ENCODE measurements at regions not wholly inside any gene's neighbourhood (a gene's known extent, or its start where the extent isn't known, plus 50 kb on each side); places are given as distances from the start of the nearest gene placed in this dataset.
"Not testable (repeated sequence)": the region's sequence is repeated elsewhere in the genome, so short reads cannot be mapped to it uniquely, and the experiment has no call there.

DNA sequence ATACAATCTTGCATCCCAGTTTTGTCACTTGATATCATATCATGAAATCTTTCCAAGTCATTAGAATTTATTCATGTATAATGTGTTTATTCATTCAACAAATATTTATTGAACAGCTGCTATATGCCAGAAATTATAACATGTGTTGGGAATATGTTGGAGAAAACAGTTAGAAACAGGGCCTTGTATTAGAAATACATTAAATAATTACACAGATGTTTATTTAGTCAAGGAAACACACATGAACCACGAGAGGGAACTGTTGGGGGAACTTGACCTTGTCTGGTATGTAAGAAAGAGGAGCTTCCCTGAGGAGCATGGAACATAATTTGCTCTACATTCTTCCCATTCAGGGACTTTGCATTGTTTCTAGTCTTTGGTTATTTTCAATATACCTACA, 191.7 kb upstream of the FRMD6 start:
- Histone ChIP-seq H3K36me3 (replicated peaks) (no peaks in the 10 kb centered on the region), H3K4me3 (ENCODE audit: low read depth, low read length) (no peak overlapping the region), H3K27me3 (replicated peaks) (no peaks in the 10 kb centered on the region), H3K27ac (no peak overlapping the region)
- TF ChIP-seq, protein P1, sequence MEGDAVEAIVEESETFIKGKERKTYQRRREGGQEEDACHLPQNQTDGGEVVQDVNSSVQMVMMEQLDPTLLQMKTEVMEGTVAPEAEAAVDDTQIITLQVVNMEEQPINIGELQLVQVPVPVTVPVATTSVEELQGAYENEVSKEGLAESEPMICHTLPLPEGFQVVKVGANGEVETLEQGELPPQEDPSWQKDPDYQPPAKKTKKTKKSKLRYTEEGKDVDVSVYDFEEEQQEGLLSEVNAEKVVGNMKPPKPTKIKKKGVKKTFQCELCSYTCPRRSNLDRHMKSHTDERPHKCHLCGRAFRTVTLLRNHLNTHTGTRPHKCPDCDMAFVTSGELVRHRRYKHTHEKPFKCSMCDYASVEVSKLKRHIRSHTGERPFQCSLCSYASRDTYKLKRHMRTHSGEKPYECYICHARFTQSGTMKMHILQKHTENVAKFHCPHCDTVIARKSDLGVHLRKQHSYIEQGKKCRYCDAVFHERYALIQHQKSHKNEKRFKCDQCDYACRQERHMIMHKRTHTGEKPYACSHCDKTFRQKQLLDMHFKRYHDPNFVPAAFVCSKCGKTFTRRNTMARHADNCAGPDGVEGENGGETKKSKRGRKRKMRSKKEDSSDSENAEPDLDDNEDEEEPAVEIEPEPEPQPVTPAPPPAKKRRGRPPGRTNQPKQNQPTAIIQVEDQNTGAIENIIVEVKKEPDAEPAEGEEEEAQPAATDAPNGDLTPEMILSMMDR (IDR thresholded peaks at IDR 0.05; ENCODE audit: low read depth, low read length, missing control alignments), result no peak
- no peak for DNase-seq
- in situ Hi-C loops (cut with HindIII; ENCODE audit: low pct_ligation_motif_present, low sequenced_read_pairs), result no loop called here

DNA sequence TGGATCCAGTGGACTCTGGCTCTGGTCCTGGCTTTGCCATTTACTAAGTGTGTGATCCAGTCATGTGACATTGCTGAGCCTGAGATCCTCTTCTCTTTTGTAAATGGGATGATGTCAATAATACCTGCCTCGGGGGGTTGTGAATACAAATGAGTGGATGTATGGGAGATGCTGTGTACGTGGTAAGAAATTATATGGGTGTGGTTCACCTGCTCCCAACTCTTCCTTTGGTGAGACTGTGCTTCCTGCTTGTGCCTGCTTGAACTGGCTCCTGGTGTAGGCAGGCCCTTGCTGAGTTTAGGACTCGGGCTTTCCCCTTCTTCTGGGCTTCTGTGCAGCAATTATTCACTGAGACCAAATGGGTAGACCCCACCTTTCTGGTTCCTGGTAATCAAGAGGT, 189.5 kb upstream of the FRMD6 start:
- DNase-seq, result no peak
- Histone ChIP-seq H3K36me3 (replicated peaks) (no peaks in the 10 kb centered on the region), H3K27ac (no peak overlapping the region), H3K4me3 (ENCODE audit: low read depth, low read length) (no peak overlapping the region), H3K27me3 (replicated peaks) (no peaks in the 10 kb centered on the region)
- in situ Hi-C loops (cut with HindIII; ENCODE audit: low pct_ligation_motif_present, low sequenced_read_pairs), result no loop called here
- TF ChIP-seq, protein P1 (IDR thresholded peaks at IDR 0.05; ENCODE audit: low read depth, low read length, missing control alignments), result no peak

DNA sequence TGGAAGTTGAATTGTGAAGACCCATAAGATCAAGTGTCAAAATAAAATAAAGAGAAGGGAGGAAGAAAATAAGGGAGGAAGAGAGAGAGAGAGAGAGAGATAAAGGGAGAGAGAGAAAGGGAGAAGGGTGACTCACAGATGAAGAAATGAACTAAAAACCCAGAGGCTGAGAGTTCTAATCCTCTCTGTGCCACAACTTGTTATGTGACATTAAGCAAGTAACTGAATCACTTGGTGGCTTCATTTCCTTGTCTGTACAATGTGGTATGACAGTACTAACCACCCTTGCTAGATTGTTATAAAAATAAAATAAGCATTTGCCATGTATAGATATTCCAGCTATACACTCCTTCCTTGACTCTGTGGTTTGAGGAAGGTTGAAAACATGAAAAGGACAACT, 189.0 kb upstream of the FRMD6 start:
- TF ChIP-seq, protein P1 (IDR thresholded peaks at IDR 0.05; ENCODE audit: low read depth, low read length, missing control alignments), result no peak
- H3K27ac ChIP-seq, result no peak overlapping the region
- H3K36me3 ChIP-seq (replicated peaks), result no peaks in the 10 kb centered on the region
- H3K4me3 ChIP-seq (ENCODE audit: low read depth, low read length), result no peak overlapping the region
- no peak for DNase-seq
- no peaks in the 10 kb centered on the region for H3K27me3 ChIP-seq (replicated peaks)
- in situ Hi-C loops (cut with HindIII; ENCODE audit: low pct_ligation_motif_present, low sequenced_read_pairs), result no loop called here

DNA sequence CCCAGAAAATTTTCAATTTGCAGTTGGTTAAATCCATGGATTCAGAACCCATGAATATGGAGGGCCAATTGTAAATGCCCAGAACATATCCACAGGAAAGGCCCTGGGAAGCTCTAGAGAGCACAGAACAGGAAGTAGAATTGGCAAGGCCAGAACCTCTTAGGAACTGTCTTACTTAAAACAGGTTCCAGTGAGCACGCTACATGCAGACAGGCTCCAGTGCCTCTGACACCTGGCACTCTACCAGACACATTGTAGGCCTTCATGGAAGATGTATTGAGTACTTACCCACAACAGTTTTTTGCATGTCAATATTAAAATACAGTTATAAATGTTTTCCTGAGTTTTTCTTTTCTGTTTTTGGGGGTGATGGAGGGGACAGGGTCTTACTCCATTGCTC, 188.2 kb upstream of the FRMD6 start:
- no peaks in the 10 kb centered on the region for H3K36me3 ChIP-seq (replicated peaks)
- TF ChIP-seq, protein P1 (IDR thresholded peaks at IDR 0.05; ENCODE audit: low read depth, low read length, missing control alignments), result no peak
- no peak overlapping the region for H3K4me3 ChIP-seq (ENCODE audit: low read depth, low read length)
- no peak for DNase-seq
- no peak overlapping the region for H3K27ac ChIP-seq
- in situ Hi-C loops (cut with HindIII; ENCODE audit: low pct_ligation_motif_present, low sequenced_read_pairs), result no loop called here
- H3K27me3 ChIP-seq (replicated peaks), result no peaks in the 10 kb centered on the region

DNA sequence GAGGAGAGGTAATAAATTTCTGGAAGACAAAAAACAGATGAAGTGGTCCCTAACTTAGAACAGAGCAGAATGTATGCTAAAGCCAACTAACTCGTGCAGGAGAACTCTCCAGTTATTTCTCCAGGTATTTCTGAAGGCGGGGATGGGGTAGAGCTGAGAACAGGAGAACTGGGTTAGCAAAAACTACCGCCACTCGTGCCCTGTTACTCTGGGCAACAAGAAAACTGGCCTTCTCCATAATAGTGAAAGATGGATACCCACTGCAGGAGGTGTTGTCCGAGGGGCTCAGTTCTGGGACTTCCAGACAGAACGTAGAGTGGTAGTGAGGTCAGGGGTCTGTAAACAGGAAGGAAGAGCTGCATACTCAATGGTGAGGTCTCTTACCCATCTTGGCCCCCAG, 187.3 kb upstream of the FRMD6 start:
- Histone ChIP-seq H3K36me3 (replicated peaks) (no peaks in the 10 kb centered on the region), H3K27me3 (replicated peaks) (no peaks in the 10 kb centered on the region), H3K27ac (no peak overlapping the region), H3K4me3 (ENCODE audit: low read depth, low read length) (no peak overlapping the region)
- no peak for DNase-seq
- TF ChIP-seq, protein P1 (IDR thresholded peaks at IDR 0.05; ENCODE audit: low read depth, low read length, missing control alignments), result no peak
- in situ Hi-C loops (cut with HindIII; ENCODE audit: low pct_ligation_motif_present, low sequenced_read_pairs), result no loop called here

DNA sequence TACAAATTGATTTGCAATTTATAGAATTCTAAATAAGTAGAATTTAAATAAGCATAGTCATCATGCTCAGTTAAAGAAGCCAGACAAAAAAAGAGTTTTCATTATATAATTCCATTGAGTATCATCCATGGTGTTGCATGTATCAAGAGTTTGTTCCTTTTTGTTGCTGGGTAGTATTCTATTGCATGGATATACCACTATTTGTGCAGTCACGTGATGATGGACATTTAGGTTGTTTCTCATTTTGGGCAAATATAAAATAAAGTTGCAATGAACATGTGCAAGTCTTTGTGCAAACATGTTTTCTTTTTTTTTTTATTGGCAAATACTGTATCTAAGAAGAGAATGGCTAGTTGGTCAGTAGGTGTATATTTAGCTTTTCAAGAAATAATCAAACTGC, 186.2 kb upstream of the FRMD6 start:
- H3K4me3 ChIP-seq (ENCODE audit: low read depth, low read length), result no peak overlapping the region
- in situ Hi-C loops (cut with HindIII; ENCODE audit: low pct_ligation_motif_present, low sequenced_read_pairs), result no loop called here
- H3K36me3 ChIP-seq (replicated peaks), result no peaks in the 10 kb centered on the region
- H3K27me3 ChIP-seq (replicated peaks), result no peaks in the 10 kb centered on the region
- DNase-seq, result no peak
- H3K27ac ChIP-seq, result no peak overlapping the region
- TF ChIP-seq, protein P1 (IDR thresholded peaks at IDR 0.05; ENCODE audit: low read depth, low read length, missing control alignments), result no peak

DNA sequence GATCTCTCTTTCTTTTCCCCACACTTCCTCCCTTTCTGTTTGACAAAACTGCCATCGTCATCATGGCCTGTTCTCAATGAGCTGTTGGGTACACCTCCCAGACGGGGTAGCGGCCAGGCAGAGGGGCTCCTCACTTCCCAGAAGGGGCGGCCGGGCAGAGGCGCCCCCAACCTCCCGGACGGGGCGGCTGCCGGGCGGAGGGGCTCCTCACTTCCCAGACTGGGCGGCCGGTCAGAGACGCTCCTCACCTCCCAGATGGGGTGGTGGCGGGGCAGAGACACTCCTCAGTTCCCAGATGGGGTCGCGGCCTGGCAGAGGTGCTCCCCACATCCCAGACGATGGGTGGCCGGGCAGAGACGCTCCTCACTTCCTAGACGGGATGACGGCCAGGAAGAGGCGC, 184.3 kb upstream of the FRMD6 start:
- in situ Hi-C loops (cut with HindIII; ENCODE audit: low pct_ligation_motif_present, low sequenced_read_pairs); H3K27ac ChIP-seq; H3K4me3 ChIP-seq (ENCODE audit: low read depth, low read length); H3K36me3 ChIP-seq (replicated peaks); DNase-seq; H3K27me3 ChIP-seq (replicated peaks): not testable (repeated sequence)

Measured in brain microvascular endothelial cell (primary cell).